Breast epithelium (tissue), 4 donors: ENCODE measurements at regions not wholly inside any gene's neighbourhood (a gene's known extent, or its start where the extent isn't known, plus 50 kb on each side); places are given as distances from the start of the nearest gene placed in this dataset.

Source experiments
- DNase-seq, 2 donors: peaks; one replicate each; pipeline ENCODE4 v3.0.0-alpha.2; 2019; ENCODE audit warnings: low spot score in 2 of 2
- H3K27ac ChIP-seq, 2 donors: fragments of 200-600 bp; sonication (generic) in 1 of 2; one replicate each; pipeline ENCODE4 v1.5.1; 2016 to 2019; ENCODE audit warnings: mild to moderate bottlenecking in 1 of 2
- H3K27me3 ChIP-seq, 2 donors: fragments of 200-600 bp; sonication (generic) in 1 of 2; one replicate each; pipeline versions ENCODE4 v1.5.1 to v1.6.0; 2017 to 2019; ENCODE audit warnings: control low read depth in 1 of 2, mild to moderate bottlenecking in 1 of 2
- H3K36me3 ChIP-seq: fragments of 200-600 bp; one replicate; pipeline ENCODE4 v1.5.1; 2019
- H3K4me1 ChIP-seq, 2 donors: fragments of 200-600 bp; sonication (generic); one replicate each; pipeline ENCODE4 v1.5.1; 2016 to 2019; ENCODE audit warnings: control low read depth in 1 of 2
- H3K4me3 ChIP-seq, 3 donors: fragments of 200-600 bp; sonication (generic); 1 replicate in 2 of 3; 2 replicates in 1 of 3; pipeline ENCODE4 v1.5.1; 2016 to 2019; ENCODE audit warnings: mild to moderate bottlenecking in 3 of 3, moderate library complexity in 2 of 3
- H3K9me3 ChIP-seq, 2 donors: fragments of 200-600 bp; sonication (generic) in 1 of 2; one replicate each; pipeline ENCODE4 v1.5.1; 2016 to 2019; ENCODE audit warnings: control low read depth in 1 of 2
- CTCF ChIP-seq, 3 donors: fragments of 450-650 bp; IDR thresholded peaks; one replicate each; pipeline ENCODE4 v1.5.1; 2016 to 2017; ENCODE audit warnings: antibody characterized with exemption in 3 of 3, mild to moderate bottlenecking in 3 of 3, moderate library complexity in 3 of 3
- POLR2A ChIP-seq: fragments of 450-650 bp; IDR thresholded peaks from one replicate; pipeline ENCODE4 v1.6.1; 2016; ENCODE audit warnings: antibody characterized with exemption, mild to moderate bottlenecking, moderate library complexity
- POLR2AphosphoS5 ChIP-seq, 3 donors: sonication (generic); formaldehyde crosslinking; IDR thresholded peaks; one replicate each; pipeline ENCODE4 v1.6.1; 2017; ENCODE audit warnings: antibody characterized with exemption in 3 of 3
- intact Hi-C: fragments of 100-400 bp; cut with DNase I; formaldehyde crosslinking; loops from one replicate; pipeline ENCODE4 v1.15.1; 2023; ENCODE audit warnings: low total_unique reads

GRCh38 chr3:25021816-25022215 lies 406.2 kb upstream of the RARB start:
- H3K27me3 ChIP-seq: no peaks in the 10 kb centered on the region
- intact Hi-C loops: no loop called here
- no peak for TF ChIP-seq POLR2AphosphoS5 (IDR thresholded peaks at IDR 0.05)
- TF ChIP-seq CTCF (IDR thresholded peaks at IDR 0.05): peak; percentile 12 to 50 (median 42)
- no peak for TF ChIP-seq POLR2A
- H3K27ac ChIP-seq: no peak overlapping the region
- DNase-seq: no peak
- no peaks in the 10 kb centered on the region for H3K36me3 ChIP-seq
- no peaks in the 10 kb centered on the region for H3K4me1 ChIP-seq
- no peaks in the 10 kb centered on the region for H3K9me3 ChIP-seq
- H3K4me3 ChIP-seq: no peak overlapping the region

- intact Hi-C loops: no loop called here
- TF ChIP-seq POLR2A (no peak), POLR2AphosphoS5 (IDR thresholded peaks at IDR 0.05) (no peak), CTCF (IDR thresholded peaks at IDR 0.05) (no peak)
- Histone ChIP-seq H3K9me3 (no peaks in the 10 kb centered on the region), H3K27ac (no peak overlapping the region), H3K4me1 (no peaks in the 10 kb centered on the region), H3K36me3 (no peaks in the 10 kb centered on the region), H3K4me3 (no peak overlapping the region), H3K27me3 (no peaks in the 10 kb centered on the region)
- no peak for DNase-seq
Measured at GRCh38 chr3:25023876-25024275, 404.2 kb upstream of the RARB start.

GRCh38 chr3:25025236-25025635 lies 402.8 kb upstream of the RARB start:
- DNase-seq: no peak
- no peaks in the 10 kb centered on the region for H3K4me1 ChIP-seq
- H3K9me3 ChIP-seq: no peaks in the 10 kb centered on the region
- H3K27ac ChIP-seq: no peak overlapping the region
- no peak for TF ChIP-seq POLR2AphosphoS5 (IDR thresholded peaks at IDR 0.05)
- TF ChIP-seq POLR2A: no peak
- TF ChIP-seq CTCF (IDR thresholded peaks at IDR 0.05): no peak
- no peak overlapping the region for H3K4me3 ChIP-seq
- no peaks in the 10 kb centered on the region for H3K27me3 ChIP-seq
- intact Hi-C loops: no loop called here
- no peaks in the 10 kb centered on the region for H3K36me3 ChIP-seq

GRCh38 chr3:25027650-25028049 lies 400.4 kb upstream of the RARB start:
- Histone ChIP-seq H3K36me3 (no peaks in the 10 kb centered on the region), H3K9me3 (no peaks in the 10 kb centered on the region), H3K27me3 (no peaks in the 10 kb centered on the region), H3K4me3 (no peak overlapping the region), H3K27ac (no peak overlapping the region), H3K4me1 (no peaks in the 10 kb centered on the region)
- DNase-seq: no peak
- intact Hi-C loops: no loop called here
- TF ChIP-seq POLR2AphosphoS5 (IDR thresholded peaks at IDR 0.05) (no peak), CTCF (IDR thresholded peaks at IDR 0.05) (no peak), POLR2A (no peak)

GRCh38 chr3:25029820-25030219 lies 398.2 kb upstream of the RARB start:
- no peak overlapping the region for H3K27ac ChIP-seq
- TF ChIP-seq POLR2A (no peak), POLR2AphosphoS5 (IDR thresholded peaks at IDR 0.05) (no peak), CTCF (IDR thresholded peaks at IDR 0.05) (no peak)
- no peaks in the 10 kb centered on the region for H3K4me1 ChIP-seq
- no peak for DNase-seq
- intact Hi-C loops: no loop called here
- no peaks in the 10 kb centered on the region for H3K9me3 ChIP-seq
- no peaks in the 10 kb centered on the region for H3K36me3 ChIP-seq
- no peak overlapping the region for H3K4me3 ChIP-seq
- H3K27me3 ChIP-seq: no peaks in the 10 kb centered on the region
